ENCODE measurements at regions not wholly inside any gene's neighbourhood (a gene's known extent, or its start where the extent isn't known, plus 50 kb on each side); places are given as distances from the start of the nearest gene placed in this dataset.
"Not testable (repeated sequence)": the region's sequence is repeated elsewhere in the genome, so short reads cannot be mapped to it uniquely, and the experiment has no call there.

DNA sequence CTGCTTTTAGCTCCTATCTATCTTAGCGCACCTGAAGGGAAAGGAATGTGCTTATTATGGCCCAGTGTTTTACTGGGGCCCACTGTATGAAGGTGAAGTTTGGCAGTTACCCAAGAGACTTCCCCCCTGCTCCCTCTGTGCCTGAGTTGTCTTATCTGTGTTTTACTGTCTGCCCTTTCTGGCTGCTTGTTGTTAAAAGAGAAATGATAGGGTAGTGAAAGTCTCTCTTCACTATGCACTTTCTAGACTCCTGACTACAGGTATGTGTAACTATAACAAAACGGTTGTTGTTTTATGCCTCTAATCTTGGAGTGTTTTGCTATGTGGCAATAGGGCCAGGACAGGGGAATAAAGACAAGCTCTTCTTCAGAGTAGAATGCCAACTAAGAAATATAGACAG lies 326.9 kb downstream of the KIF20B start:
- TF ChIP-seq, protein P1, sequence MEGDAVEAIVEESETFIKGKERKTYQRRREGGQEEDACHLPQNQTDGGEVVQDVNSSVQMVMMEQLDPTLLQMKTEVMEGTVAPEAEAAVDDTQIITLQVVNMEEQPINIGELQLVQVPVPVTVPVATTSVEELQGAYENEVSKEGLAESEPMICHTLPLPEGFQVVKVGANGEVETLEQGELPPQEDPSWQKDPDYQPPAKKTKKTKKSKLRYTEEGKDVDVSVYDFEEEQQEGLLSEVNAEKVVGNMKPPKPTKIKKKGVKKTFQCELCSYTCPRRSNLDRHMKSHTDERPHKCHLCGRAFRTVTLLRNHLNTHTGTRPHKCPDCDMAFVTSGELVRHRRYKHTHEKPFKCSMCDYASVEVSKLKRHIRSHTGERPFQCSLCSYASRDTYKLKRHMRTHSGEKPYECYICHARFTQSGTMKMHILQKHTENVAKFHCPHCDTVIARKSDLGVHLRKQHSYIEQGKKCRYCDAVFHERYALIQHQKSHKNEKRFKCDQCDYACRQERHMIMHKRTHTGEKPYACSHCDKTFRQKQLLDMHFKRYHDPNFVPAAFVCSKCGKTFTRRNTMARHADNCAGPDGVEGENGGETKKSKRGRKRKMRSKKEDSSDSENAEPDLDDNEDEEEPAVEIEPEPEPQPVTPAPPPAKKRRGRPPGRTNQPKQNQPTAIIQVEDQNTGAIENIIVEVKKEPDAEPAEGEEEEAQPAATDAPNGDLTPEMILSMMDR (IDR thresholded peaks at IDR 0.05), result no peak
- ATAC-seq, result no peak
- intact Hi-C loops (cut with DNase I), result no loop called here
- no peaks in the 10 kb centered on the region for H3K27me3 ChIP-seq
- no peak overlapping the region for H3K4me3 ChIP-seq
- H3K36me3 ChIP-seq, result no peaks in the 10 kb centered on the region
- no peak for DNase-seq
- H3K27ac ChIP-seq, result no peak overlapping the region
- no peaks in the 10 kb centered on the region for H3K4me1 ChIP-seq
- H3K9me3 ChIP-seq, result no peaks in the 10 kb centered on the region

DNA sequence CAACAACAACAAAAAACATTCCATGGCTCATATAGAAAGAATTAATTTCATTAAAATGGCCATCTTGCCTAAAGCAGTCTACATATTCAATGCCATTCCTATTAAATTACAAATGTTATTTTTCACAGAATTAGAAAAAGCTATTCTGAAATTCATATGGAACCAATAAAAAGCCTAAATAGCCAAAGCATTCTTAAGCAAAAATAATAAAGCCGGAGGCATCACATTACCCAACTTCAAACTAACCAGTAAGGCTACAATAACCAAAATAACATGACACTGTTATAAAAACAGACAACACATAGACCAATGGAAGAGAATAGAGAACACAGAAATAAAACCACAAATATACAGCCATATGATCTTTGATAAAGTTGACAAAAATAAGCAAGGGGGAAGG lies 330.4 kb downstream of the KIF20B start:
- DNase-seq (no peak), ATAC-seq (no peak)
- intact Hi-C loops (cut with DNase I), result no loop called here
- Histone ChIP-seq H3K9me3 (no peaks in the 10 kb centered on the region), H3K4me3 (no peak overlapping the region), H3K4me1 (no peaks in the 10 kb centered on the region), H3K27me3 (no peaks in the 10 kb centered on the region), H3K36me3 (no peaks in the 10 kb centered on the region), H3K27ac (no peak overlapping the region)
- TF ChIP-seq, protein P1 (IDR thresholded peaks at IDR 0.05), result no peak

DNA sequence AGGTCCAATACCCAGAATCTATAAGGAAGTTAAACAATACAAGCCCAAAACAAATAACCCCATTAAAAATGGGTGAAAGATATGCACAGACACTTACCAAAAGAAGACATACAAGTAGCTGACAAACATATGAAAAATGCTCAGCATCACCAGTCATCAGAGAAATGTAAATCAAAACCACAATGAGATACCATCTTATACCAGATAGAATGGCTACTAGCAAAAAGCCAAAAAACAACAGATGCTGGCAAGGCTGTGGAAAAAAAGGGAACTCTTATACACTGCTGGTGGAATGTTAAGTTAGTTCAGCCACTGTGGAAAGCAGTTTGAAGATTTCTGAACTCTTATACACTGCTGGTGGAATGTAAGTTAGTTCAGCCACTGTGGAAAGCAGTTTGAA lies 331.1 kb downstream of the KIF20B start:
- H3K36me3 ChIP-seq, result no peaks in the 10 kb centered on the region
- no peaks in the 10 kb centered on the region for H3K4me1 ChIP-seq
- no peak overlapping the region for H3K27ac ChIP-seq
- H3K9me3 ChIP-seq, result no peaks in the 10 kb centered on the region
- intact Hi-C loops (cut with DNase I), result no loop called here
- DNase-seq, result no peak
- no peak overlapping the region for H3K4me3 ChIP-seq
- H3K27me3 ChIP-seq, result no peaks in the 10 kb centered on the region
- TF ChIP-seq, protein P1 (IDR thresholded peaks at IDR 0.05), result no peak
- ATAC-seq, result no peak

DNA sequence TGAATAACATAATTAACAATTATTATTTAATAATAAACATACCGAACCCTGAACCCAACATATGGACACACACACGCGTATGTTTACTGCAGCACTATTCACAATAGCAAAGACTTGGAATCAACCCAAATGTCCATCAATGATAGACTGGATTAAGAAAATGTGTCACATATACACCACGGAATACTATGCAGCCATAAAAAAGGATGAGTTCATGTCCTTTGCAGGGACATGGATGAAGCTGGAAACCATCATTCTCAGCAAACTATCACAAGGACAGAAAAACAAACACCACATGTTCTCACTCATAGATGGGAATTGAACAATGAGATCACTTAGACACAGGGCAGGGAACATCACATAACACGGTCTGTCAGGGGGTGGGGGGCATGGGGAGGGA lies 333.5 kb downstream of the KIF20B start:
- H3K9me3 ChIP-seq; intact Hi-C loops (cut with DNase I); H3K27ac ChIP-seq; H3K4me1 ChIP-seq; H3K27me3 ChIP-seq; H3K4me3 ChIP-seq; DNase-seq; ATAC-seq; H3K36me3 ChIP-seq: not testable (repeated sequence)

DNA sequence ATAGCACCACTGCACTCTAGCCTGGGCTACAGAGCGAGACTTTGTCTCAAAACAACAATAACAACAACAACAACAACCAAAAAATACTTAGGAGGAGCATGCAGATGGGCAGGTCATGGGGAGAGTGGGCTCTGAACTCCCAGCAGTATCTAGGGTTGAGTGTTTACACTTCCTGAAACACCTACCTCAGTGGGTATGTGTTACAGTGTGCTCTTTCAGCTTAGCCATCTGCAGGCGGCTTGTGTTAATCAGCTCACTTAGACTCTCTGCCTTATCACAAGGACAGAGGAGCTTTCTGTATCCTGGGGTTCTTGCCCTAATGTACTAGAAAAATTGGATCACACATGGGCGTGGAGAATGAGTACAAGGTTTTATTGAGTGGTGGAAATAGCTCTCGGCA lies 340.2 kb downstream of the KIF20B start:
- TF ChIP-seq, protein P1 (IDR thresholded peaks at IDR 0.05), result no peak
- Histone ChIP-seq H3K4me3 (no peak overlapping the region), H3K36me3 (no peaks in the 10 kb centered on the region), H3K4me1 (no peaks in the 10 kb centered on the region), H3K27ac (no peak overlapping the region), H3K9me3 (no peaks in the 10 kb centered on the region), H3K27me3 (no peaks in the 10 kb centered on the region)
- intact Hi-C loops (cut with DNase I), result no loop called here
- no peak for ATAC-seq
- no peak for DNase-seq

DNA sequence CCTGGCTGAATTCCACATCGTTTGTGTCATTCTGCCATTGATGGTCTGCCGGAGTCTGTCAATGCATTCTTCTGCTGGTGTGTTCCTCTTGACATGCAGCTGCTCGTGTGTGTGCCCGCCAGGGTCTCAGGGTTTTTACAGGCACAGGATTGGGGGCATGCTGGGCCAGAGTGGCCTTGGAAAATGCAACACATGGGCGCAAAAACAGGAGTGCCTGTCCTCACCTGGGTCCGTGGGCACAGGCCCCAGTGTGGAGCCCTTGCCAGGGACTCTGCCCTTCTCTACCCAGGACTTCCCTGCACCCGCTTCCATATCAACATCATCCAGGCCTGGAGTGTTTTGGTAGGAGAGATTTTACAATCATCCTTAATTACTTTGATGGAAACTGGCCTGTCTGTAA lies 340.7 kb downstream of the KIF20B start:
- Histone ChIP-seq H3K4me3 (no peak overlapping the region), H3K4me1 (no peaks in the 10 kb centered on the region), H3K9me3 (no peaks in the 10 kb centered on the region), H3K27me3 (no peaks in the 10 kb centered on the region), H3K27ac (no peak overlapping the region), H3K36me3 (no peaks in the 10 kb centered on the region)
- no peak for ATAC-seq
- TF ChIP-seq, protein P1 (IDR thresholded peaks at IDR 0.05), result no peak
- DNase-seq, result no peak
- intact Hi-C loops (cut with DNase I), result no loop called here
